Cardiac muscle cell (in vitro differentiated cells and primary cell): ENCODE measurements at regions not wholly inside any gene's neighbourhood (a gene's known extent, or its start where the extent isn't known, plus 50 kb on each side); places are given as distances from the start of the nearest gene placed in this dataset.
"Not testable (repeated sequence)": the region's sequence is repeated elsewhere in the genome, so short reads cannot be mapped to it uniquely, and the experiment has no call there.

Experiments
- DNase-seq, 2 donors: peaks; one replicate each; pipeline versions ENCODE4 v3.0.0 to v3.0.0-alpha.2; 2010 to 2017; ENCODE audit warnings: low read depth in 1 of 2, low spot score in 1 of 2
- H3K27ac ChIP-seq: fragments of 200-600 bp; sonication (generic); 2 replicates; pipeline ENCODE4 v1.5.1; 2016
- H3K27me3 ChIP-seq: fragments of 200-600 bp; sonication (generic); 2 replicates; pipeline ENCODE4 v1.6.0; 2016; ENCODE audit warnings: control low read depth
- H3K36me3 ChIP-seq: fragments of 200-600 bp; sonication (generic); 2 replicates; pipeline ENCODE4 v1.5.1; 2016; ENCODE audit warnings: control low read depth
- H3K4me1 ChIP-seq: fragments of 200-600 bp; sonication (generic); 2 replicates; pipeline ENCODE4 v1.8.1; 2017; ENCODE audit warnings: low read depth, mild to moderate bottlenecking, mixed run types
- H3K4me3 ChIP-seq: fragments of 200-600 bp; sonication (generic); 2 replicates; pipeline ENCODE4 v1.5.1; 2016; ENCODE audit warnings: mild to moderate bottlenecking
- H3K9me3 ChIP-seq: fragments of 200-600 bp; sonication (generic); 2 replicates; pipeline ENCODE4 v1.5.1; 2017; ENCODE audit warnings: low read depth, mild to moderate bottlenecking, control low read depth
- CTCF ChIP-seq: IDR thresholded peaks from 2 replicates; pipeline ENCODE4 v1.5.1; 2012; ENCODE audit warnings: low read depth, mild to moderate bottlenecking, low read length

DNA sequence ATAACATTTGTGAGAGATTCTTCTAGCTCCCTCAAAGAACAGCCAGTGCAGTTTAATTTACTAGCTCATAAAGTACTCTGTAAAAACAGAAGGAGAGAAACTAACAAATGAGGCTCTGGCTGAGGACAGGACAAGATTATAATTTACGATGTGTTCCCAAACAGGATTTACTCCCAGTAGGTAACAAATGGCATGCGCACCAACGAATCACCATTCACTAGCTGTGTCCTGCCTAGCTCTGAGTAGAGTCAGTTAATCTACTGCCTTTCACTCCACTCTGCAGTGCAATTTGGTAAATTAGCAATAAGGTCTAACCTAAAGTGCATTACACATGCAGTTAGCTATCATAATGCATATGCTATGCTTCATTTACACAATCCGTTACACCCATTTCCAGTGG is 497.4 kb upstream of the CCNG1 start:
- Histone ChIP-seq H3K4me3 (no peak overlapping the region), H3K27ac (no peak overlapping the region), H3K9me3 (no peaks in the 10 kb centered on the region), H3K27me3 (no peaks in the 10 kb centered on the region), H3K4me1 (no peaks in the 10 kb centered on the region), H3K36me3 (no peaks in the 10 kb centered on the region)
- TF ChIP-seq CTCF: no peak
- no peak for DNase-seq

DNA sequence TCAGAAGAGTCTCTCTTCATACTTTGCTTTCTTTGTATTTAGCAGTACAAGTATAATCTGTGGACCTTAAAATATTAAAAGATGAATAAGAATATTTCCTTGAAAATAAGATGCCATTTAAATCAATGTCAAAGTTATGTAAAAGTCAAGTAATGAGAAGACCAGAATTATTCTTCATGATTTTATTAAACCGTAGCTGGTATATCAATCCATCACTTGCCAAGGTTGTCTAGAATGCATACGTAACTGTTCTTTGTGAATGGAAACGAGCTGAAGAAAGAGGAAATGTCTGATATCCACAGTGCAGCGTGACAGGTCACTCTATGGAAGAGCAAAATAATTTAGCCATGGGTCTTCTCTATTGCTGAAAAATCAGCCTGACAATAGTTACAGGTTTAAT is 488.7 kb upstream of the CCNG1 start:
- Histone ChIP-seq H3K36me3 (no peaks in the 10 kb centered on the region), H3K4me1 (no peaks in the 10 kb centered on the region), H3K9me3 (no peaks in the 10 kb centered on the region), H3K27me3 (no peaks in the 10 kb centered on the region), H3K4me3 (no peak overlapping the region), H3K27ac (no peak overlapping the region)
- TF ChIP-seq CTCF: no peak
- no peak for DNase-seq

DNA sequence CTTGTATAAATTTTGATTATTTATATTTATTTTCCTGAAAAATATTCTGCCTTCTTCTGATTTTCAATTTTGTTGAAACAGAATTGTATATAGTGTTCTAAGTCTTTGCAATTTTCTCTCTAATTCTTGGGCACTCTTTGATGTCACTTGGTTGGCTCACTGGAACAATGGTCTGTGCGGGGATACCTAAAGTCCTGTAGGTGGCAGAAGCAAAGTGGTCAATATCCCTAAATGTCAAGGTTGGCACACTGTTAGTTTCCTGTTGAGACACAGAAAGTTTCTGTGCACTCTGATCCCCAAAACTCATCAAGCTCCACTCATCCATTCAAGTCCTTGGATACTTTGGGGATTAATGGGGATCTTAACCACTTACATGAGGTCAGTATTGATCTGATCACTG is 480.8 kb upstream of the CCNG1 start:
- Histone ChIP-seq H3K9me3 (no peaks in the 10 kb centered on the region), H3K4me3 (no peak overlapping the region), H3K27ac (no peak overlapping the region), H3K4me1 (no peaks in the 10 kb centered on the region), H3K27me3 (no peaks in the 10 kb centered on the region), H3K36me3 (no peaks in the 10 kb centered on the region)
- DNase-seq: no peak
- TF ChIP-seq CTCF: no peak

DNA sequence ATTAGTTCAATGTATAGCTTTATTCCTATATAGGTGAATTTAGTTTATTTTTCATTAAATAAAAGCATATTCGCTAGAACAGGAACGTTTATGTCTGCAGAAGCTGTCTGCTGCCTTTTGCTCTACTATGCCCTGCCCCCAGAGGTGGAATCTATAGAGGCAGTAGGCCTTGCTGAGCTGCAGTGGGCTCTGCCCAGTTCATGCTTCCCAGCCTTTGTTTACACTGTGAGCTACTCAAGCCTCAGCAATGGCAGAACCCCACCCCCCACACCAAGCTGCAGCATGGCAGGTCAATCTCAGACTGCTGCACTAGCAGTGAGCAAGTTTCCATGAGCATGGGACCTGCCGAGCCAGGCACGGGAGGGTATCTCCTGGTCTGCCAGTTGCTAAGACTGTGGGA is 473.3 kb upstream of the CCNG1 start:
- H3K4me3 ChIP-seq, DNase-seq, H3K4me1 ChIP-seq, H3K36me3 ChIP-seq, H3K27me3 ChIP-seq, H3K9me3 ChIP-seq, H3K27ac ChIP-seq: not testable (repeated sequence)

DNA sequence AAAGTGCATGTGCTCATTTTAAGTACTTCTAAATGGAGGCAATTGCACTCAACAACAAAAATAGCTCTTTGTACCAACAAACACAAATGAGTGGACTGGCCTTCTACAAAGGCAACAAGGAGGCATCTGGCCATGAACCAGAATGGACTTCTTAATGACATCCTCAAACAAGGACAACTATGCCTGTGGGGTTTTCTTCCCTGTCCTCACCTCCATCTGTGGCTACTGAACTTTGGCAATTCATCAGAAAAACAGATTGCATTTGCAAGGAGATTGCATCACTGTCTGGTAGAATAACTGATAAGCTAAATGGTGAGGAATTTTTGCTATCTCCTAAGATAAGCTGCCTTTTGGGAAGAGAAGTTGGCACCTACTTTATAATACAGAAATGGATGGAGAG is 447.3 kb upstream of the CCNG1 start:
- Histone ChIP-seq H3K27me3 (no peaks in the 10 kb centered on the region), H3K4me1 (no peaks in the 10 kb centered on the region), H3K4me3 (no peak overlapping the region), H3K36me3 (no peaks in the 10 kb centered on the region), H3K27ac (no peak overlapping the region), H3K9me3 (no peaks in the 10 kb centered on the region)
- TF ChIP-seq CTCF: no peak
- DNase-seq: no peak

DNA sequence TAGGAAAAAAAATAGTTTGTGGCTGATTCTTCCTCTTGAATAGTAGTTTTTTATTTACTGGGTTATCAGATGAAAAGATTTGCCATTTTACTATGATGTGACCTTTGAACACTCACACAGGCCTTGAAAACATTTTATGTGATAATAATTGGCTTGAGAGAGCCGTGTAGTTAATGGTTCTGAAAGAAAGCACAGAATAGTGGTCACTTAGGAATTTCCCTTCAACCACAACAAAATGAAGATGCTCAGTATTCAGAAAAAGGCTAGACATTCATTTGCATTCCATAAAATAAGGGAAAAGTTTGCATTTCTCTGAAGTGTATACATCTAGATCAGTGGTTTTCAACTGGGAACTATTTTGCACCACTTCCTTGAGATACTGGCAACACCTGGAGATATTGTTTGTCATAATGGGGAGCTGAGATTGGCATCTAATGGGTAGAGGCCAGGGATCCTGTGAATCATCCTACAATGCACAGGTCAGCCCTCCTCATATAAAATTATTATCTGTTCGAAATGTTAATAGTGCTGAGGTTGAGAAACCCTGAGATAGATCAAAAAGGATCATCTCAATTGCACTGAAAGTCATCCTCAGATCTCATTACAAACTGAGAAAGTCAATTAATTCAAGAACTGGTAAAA is 446.4 kb upstream of the CCNG1 start:
- no peaks in the 10 kb centered on the region for H3K4me1 ChIP-seq
- no peaks in the 10 kb centered on the region for H3K27me3 ChIP-seq
- H3K4me3 ChIP-seq: no peak overlapping the region
- no peaks in the 10 kb centered on the region for H3K36me3 ChIP-seq
- DNase-seq: no peak
- no peak for TF ChIP-seq CTCF
- no peak overlapping the region for H3K27ac ChIP-seq
- H3K9me3 ChIP-seq: no peaks in the 10 kb centered on the region
